HG02642 (cell line): ENCODE measurements at regions not wholly inside any gene's neighbourhood (a gene's known extent, or its start where the extent isn't known, plus 50 kb on each side); places are given as distances from the start of the nearest gene placed in this dataset.
"Not testable (repeated sequence)": the region's sequence is repeated elsewhere in the genome, so short reads cannot be mapped to it uniquely, and the experiment has no call there.

Experiments
- ATAC-seq: cut with Tn5 transposase; IDR thresholded peaks from one replicate; pipeline ENCODE4 v1.9.1; 2021; ENCODE audit warnings: mild to moderate bottlenecking; ENCODE audit not compliant: unreplicated experiment, poor library complexity

GRCh38 chr6:159642995-159643394 is 50.0 kb downstream of the SOD2 start:
- ATAC-seq, result no peak

GRCh38 chr6:159642481-159642880 is 50.6 kb downstream of the SOD2 start:
- ATAC-seq, result no peak

GRCh38 chr6:159640722-159641482 is 52.1 kb downstream of the SOD2 start:
- ATAC-seq, result no peak

- no peak for ATAC-seq
Measured at GRCh38 chr6:159640322-159640721, 52.7 kb downstream of the SOD2 start.

GRCh38 chr6:159639721-159640120 is 53.3 kb downstream of the SOD2 start:
- ATAC-seq, result no peak

- no peak for ATAC-seq
Measured at GRCh38 chr6:159633196-159633595, 59.8 kb downstream of the SOD2 start.

GRCh38 chr6:159631886-159632285 is 61.2 kb downstream of the SOD2 start:
- no peak for ATAC-seq

GRCh38 chr6:159627939-159628338 is 65.1 kb downstream of the SOD2 start:
- ATAC-seq, result no peak

- not testable (repeated sequence) for ATAC-seq
Measured at GRCh38 chr6:159626506-159626905, 66.5 kb downstream of the SOD2 start.

GRCh38 chr6:159623156-159623555 is 69.9 kb downstream of the SOD2 start:
- ATAC-seq, result no peak

- ATAC-seq, result no peak
Measured at GRCh38 chr6:159620947-159621346, 72.1 kb downstream of the SOD2 start.

- no peak for ATAC-seq
Measured at GRCh38 chr6:159617444-159617843, 75.6 kb downstream of the SOD2 start.

- no peak for ATAC-seq
Measured at GRCh38 chr6:159616456-159616855, 76.6 kb downstream of the SOD2 start.

- no peak for ATAC-seq
Measured at GRCh38 chr6:159615918-159616317, 77.1 kb downstream of the SOD2 start.

- no peak for ATAC-seq
Measured at GRCh38 chr6:159610881-159611280, 82.2 kb downstream of the SOD2 start.

- no peak for ATAC-seq
Measured at GRCh38 chr6:159609652-159610178, 83.3 kb downstream of the SOD2 start.

GRCh38 chr6:159608961-159609651 is 83.9 kb downstream of the SOD2 start:
- peak; percentile 48 for ATAC-seq

GRCh38 chr6:159606786-159607185 is 86.3 kb downstream of the SOD2 start:
- no peak for ATAC-seq

GRCh38 chr6:159604443-159604956 is 88.5 kb downstream of the SOD2 start:
- ATAC-seq, result no peak

- ATAC-seq, result no peak
Measured at GRCh38 chr6:159602431-159603041, 90.5 kb downstream of the SOD2 start.

GRCh38 chr6:159601211-159601610 is 91.8 kb downstream of the SOD2 start:
- no peak for ATAC-seq
